GM19463 (cell line): ENCODE measurements at regions not wholly inside any gene's neighbourhood (a gene's known extent, or its start where the extent isn't known, plus 50 kb on each side); places are given as distances from the start of the nearest gene placed in this dataset.

Experiments used
- ATAC-seq: cut with Tn5 transposase; IDR thresholded peaks from one replicate; pipeline ENCODE4 v1.9.1; 2021; ENCODE audit warnings: mild to moderate bottlenecking, moderate library complexity; ENCODE audit not compliant: unreplicated experiment

- ATAC-seq = no peak
Measured at GRCh38 chr9:13900449-13900848, 413.5 kb downstream of the NFIB start.

GRCh38 chr9:13899924-13900323 is 414.0 kb downstream of the NFIB start:
- ATAC-seq = no peak

GRCh38 chr9:13898957-13899356 is 415.0 kb downstream of the NFIB start:
- ATAC-seq = no peak

GRCh38 chr9:13896922-13897835 is 416.8 kb downstream of the NFIB start:
- no peak for ATAC-seq

- ATAC-seq = no peak
Measured at GRCh38 chr9:13896047-13896446, 417.9 kb downstream of the NFIB start.

GRCh38 chr9:13885258-13885657 is 428.7 kb downstream of the NFIB start:
- no peak for ATAC-seq

- no peak for ATAC-seq
Measured at GRCh38 chr9:13879981-13880380, 434.0 kb downstream of the NFIB start.

- no peak for ATAC-seq
Measured at GRCh38 chr9:13879011-13879410, 434.9 kb downstream of the NFIB start.

GRCh38 chr9:13878241-13878711 is 435.7 kb downstream of the NFIB start:
- ATAC-seq = no peak

GRCh38 chr9:13876741-13877140 is 437.2 kb downstream of the NFIB start:
- no peak for ATAC-seq

GRCh38 chr9:13873203-13873602 is 440.7 kb downstream of the NFIB start:
- no peak for ATAC-seq

GRCh38 chr9:13868336-13868735 is 445.6 kb downstream of the NFIB start:
- no peak for ATAC-seq

- ATAC-seq = no peak
Measured at GRCh38 chr9:13865869-13866268, 448.1 kb downstream of the NFIB start.

GRCh38 chr9:13863112-13863511 is 450.8 kb downstream of the NFIB start:
- no peak for ATAC-seq

GRCh38 chr9:13862654-13863053 is 451.3 kb downstream of the NFIB start:
- ATAC-seq = no peak

GRCh38 chr9:13860946-13861640 is 452.8 kb downstream of the NFIB start:
- ATAC-seq = no peak

- no peak for ATAC-seq
Measured at GRCh38 chr9:13860019-13860418, 453.9 kb downstream of the NFIB start.

- ATAC-seq = no peak
Measured at GRCh38 chr9:13857521-13857920, 456.4 kb downstream of the NFIB start.

GRCh38 chr9:13847270-13847669 is 466.7 kb downstream of the NFIB start:
- no peak for ATAC-seq

- ATAC-seq = no peak
Measured at GRCh38 chr9:13845460-13845859, 468.5 kb downstream of the NFIB start.

GRCh38 chr9:13841746-13842462 is 472.0 kb downstream of the NFIB start:
- ATAC-seq = no peak
